ENCODE measurements at regions not wholly inside any gene's neighbourhood (a gene's known extent, or its start where the extent isn't known, plus 50 kb on each side); places are given as distances from the start of the nearest gene placed in this dataset.

DNA sequence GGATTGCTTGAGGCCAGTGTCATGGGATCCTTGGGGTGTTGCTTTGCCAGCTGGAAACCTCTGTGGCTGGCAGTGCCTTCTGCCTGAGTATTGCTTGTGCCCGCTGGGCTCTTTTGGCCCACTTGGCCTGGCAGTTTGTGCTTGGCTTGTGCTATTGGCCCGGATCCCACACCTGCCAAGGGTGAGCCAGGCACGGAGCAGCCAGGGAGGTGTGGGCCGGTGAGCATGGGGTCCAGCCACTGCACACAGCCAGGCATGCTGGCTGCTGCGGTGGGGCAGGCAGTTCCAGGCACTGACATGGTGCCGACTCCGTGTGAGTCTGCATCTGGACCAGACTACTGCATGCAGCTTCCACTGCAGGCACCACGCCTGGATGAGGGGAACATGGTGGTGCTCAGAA lies 62.5 kb upstream of the SYNCRIP start:
- FAIRE-seq (no peak), DNase-seq (ENCODE audit: low read depth) (no peak)
- H3K4me3 ChIP-seq (ENCODE audit: low read depth, low read length): no peak overlapping the region
- no peaks in the 10 kb centered on the region for H3K27me3 ChIP-seq (ENCODE audit: control insufficient read depth, insufficient read depth, low read length)
- TF ChIP-seq, protein P1, sequence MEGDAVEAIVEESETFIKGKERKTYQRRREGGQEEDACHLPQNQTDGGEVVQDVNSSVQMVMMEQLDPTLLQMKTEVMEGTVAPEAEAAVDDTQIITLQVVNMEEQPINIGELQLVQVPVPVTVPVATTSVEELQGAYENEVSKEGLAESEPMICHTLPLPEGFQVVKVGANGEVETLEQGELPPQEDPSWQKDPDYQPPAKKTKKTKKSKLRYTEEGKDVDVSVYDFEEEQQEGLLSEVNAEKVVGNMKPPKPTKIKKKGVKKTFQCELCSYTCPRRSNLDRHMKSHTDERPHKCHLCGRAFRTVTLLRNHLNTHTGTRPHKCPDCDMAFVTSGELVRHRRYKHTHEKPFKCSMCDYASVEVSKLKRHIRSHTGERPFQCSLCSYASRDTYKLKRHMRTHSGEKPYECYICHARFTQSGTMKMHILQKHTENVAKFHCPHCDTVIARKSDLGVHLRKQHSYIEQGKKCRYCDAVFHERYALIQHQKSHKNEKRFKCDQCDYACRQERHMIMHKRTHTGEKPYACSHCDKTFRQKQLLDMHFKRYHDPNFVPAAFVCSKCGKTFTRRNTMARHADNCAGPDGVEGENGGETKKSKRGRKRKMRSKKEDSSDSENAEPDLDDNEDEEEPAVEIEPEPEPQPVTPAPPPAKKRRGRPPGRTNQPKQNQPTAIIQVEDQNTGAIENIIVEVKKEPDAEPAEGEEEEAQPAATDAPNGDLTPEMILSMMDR (IDR thresholded peaks at IDR 0.05; ENCODE audit: insufficient read depth, low read length, severe bottlenecking): no peak
- H3K36me3 ChIP-seq (ENCODE audit: control insufficient read depth, insufficient read depth, low read length): no peaks in the 10 kb centered on the region

DNA sequence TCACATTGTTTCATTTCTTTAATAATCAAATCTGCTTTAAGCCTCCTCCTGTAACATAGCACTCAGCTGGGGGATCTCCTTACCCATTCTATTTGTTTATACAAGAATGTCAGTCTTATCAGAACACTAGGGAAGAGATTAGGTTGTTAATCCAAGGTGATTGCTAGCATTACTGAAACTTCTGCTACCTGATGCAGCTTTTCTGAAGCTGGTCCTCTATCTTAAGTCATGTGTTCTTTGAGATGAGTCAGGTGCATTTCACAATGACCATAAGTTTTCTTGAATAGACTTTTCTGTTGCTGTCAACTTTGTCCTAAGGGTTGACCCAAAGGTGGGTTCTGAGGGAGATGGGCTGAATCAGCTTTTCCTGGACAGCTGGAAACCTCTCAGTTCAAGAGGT lies 60.7 kb upstream of the SYNCRIP start:
- TF ChIP-seq, protein P1 (IDR thresholded peaks at IDR 0.05; ENCODE audit: insufficient read depth, low read length, severe bottlenecking): no peak
- H3K36me3 ChIP-seq (ENCODE audit: control insufficient read depth, insufficient read depth, low read length): no peaks in the 10 kb centered on the region
- no peaks in the 10 kb centered on the region for H3K27me3 ChIP-seq (ENCODE audit: control insufficient read depth, insufficient read depth, low read length)
- peak; percentile 27 for DNase-seq (ENCODE audit: low read depth)
- H3K4me3 ChIP-seq (ENCODE audit: low read depth, low read length): no peak overlapping the region
- FAIRE-seq: no peak
